ENCODE measurements at regions not wholly inside any gene's neighbourhood (a gene's known extent, or its start where the extent isn't known, plus 50 kb on each side); places are given as distances from the start of the nearest gene placed in this dataset.

- intact Hi-C loops (cut with DNase I), result no loop called here
- Histone ChIP-seq H3K36me3 (replicated peaks in 1 of 2) (no peaks in the 10 kb centered on the region), H3K4me3 (no peak overlapping the region), H3K9me3 (replicated peaks in 1 of 3) (no peaks in the 10 kb centered on the region), H3K27ac (no peak overlapping the region), H3K27me3 (no peaks in the 10 kb centered on the region), H3K4me1 (replicated peaks in 1 of 2) (no peaks in the 10 kb centered on the region)
- no peak for DNase-seq
- 78 to 89% (median 85%) methylated on average over 4 of the region's 4 CpGs for WGBS, 4 donors
- TF ChIP-seq, protein P1, sequence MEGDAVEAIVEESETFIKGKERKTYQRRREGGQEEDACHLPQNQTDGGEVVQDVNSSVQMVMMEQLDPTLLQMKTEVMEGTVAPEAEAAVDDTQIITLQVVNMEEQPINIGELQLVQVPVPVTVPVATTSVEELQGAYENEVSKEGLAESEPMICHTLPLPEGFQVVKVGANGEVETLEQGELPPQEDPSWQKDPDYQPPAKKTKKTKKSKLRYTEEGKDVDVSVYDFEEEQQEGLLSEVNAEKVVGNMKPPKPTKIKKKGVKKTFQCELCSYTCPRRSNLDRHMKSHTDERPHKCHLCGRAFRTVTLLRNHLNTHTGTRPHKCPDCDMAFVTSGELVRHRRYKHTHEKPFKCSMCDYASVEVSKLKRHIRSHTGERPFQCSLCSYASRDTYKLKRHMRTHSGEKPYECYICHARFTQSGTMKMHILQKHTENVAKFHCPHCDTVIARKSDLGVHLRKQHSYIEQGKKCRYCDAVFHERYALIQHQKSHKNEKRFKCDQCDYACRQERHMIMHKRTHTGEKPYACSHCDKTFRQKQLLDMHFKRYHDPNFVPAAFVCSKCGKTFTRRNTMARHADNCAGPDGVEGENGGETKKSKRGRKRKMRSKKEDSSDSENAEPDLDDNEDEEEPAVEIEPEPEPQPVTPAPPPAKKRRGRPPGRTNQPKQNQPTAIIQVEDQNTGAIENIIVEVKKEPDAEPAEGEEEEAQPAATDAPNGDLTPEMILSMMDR (IDR thresholded peaks at IDR 0.05), result no peak
- TF ChIP-seq POLR2A (IDR thresholded peaks at IDR 0.05), result no peak
These were observed 89.9 kb downstream of the MZT1 start for GRCh38 chr13:72637561-72637960.

GRCh38 chr13:72634859-72635258 is 92.6 kb downstream of the MZT1 start:
- TF ChIP-seq, protein P1 (IDR thresholded peaks at IDR 0.05), result no peak
- TF ChIP-seq POLR2A (IDR thresholded peaks at IDR 0.05), result no peak
- no peak overlapping the region for H3K4me3 ChIP-seq
- no peaks in the 10 kb centered on the region for H3K27me3 ChIP-seq
- no peak overlapping the region for H3K27ac ChIP-seq
- H3K9me3 ChIP-seq (replicated peaks in 1 of 3), result no peaks in the 10 kb centered on the region
- no peaks in the 10 kb centered on the region for H3K36me3 ChIP-seq (replicated peaks in 1 of 2)
- no peaks in the 10 kb centered on the region for H3K4me1 ChIP-seq (replicated peaks in 1 of 2)
- DNase-seq, result no peak
- intact Hi-C loops (cut with DNase I), result no loop called here
- WGBS, 4 donors, result 82 to 92% (median 89%) methylated on average over 1 of the region's 1 CpG

- no peak overlapping the region for H3K27ac ChIP-seq
- intact Hi-C loops (cut with DNase I), result no loop called here
- H3K36me3 ChIP-seq (replicated peaks in 1 of 2), result no peaks in the 10 kb centered on the region
- no peak overlapping the region for H3K4me3 ChIP-seq
- H3K9me3 ChIP-seq (replicated peaks in 1 of 3), result no peaks in the 10 kb centered on the region
- WGBS, 4 donors, result 80 to 94% (median 85%) methylated on average over 2 of the region's 2 CpGs
- no peak for DNase-seq
- no peaks in the 10 kb centered on the region for H3K4me1 ChIP-seq (replicated peaks in 1 of 2)
- TF ChIP-seq, protein P1 (IDR thresholded peaks at IDR 0.05), result no peak
- no peak for TF ChIP-seq POLR2A (IDR thresholded peaks at IDR 0.05)
- no peaks in the 10 kb centered on the region for H3K27me3 ChIP-seq
These were observed 104.9 kb downstream of the MZT1 start for GRCh38 chr13:72622546-72622945.

- no peak overlapping the region for H3K27ac ChIP-seq
- H3K4me3 ChIP-seq, result no peak overlapping the region
- H3K4me1 ChIP-seq (replicated peaks in 1 of 2), result no peaks in the 10 kb centered on the region
- WGBS, 4 donors, result 79 to 85% (median 82%) methylated on average over 2 of the region's 2 CpGs
- intact Hi-C loops (cut with DNase I), result no loop called here
- no peaks in the 10 kb centered on the region for H3K27me3 ChIP-seq
- DNase-seq, result no peak
- H3K36me3 ChIP-seq (replicated peaks in 1 of 2), result no peaks in the 10 kb centered on the region
- TF ChIP-seq, protein P1 (IDR thresholded peaks at IDR 0.05), result no peak
- no peak for TF ChIP-seq POLR2A (IDR thresholded peaks at IDR 0.05)
- H3K9me3 ChIP-seq (replicated peaks in 1 of 3), result no peaks in the 10 kb centered on the region
These were observed 106.6 kb downstream of the MZT1 start for GRCh38 chr13:72620874-72621273.

Data from adrenal gland (tissue), 9 donors.